ENCODE measurements at regions not wholly inside any gene's neighbourhood (a gene's known extent, or its start where the extent isn't known, plus 50 kb on each side); places are given as distances from the start of the nearest gene placed in this dataset.

GRCh38 chr18:47654988-47655387, 275.5 kb downstream of the SMAD2 start:
- no peak for TF ChIP-seq POLR2A (IDR thresholded peaks at IDR 0.05; ENCODE audit: low read depth, low read length)
- TF ChIP-seq CEBPB (IDR thresholded peaks at IDR 0.05; ENCODE audit: low read depth, low read length): no peak
- TF ChIP-seq CHD1 (IDR thresholded peaks at IDR 0.05; ENCODE audit: low read depth, low read length): no peak
- Histone ChIP-seq H3K9ac (ENCODE audit: low read depth, low read length) (no peak overlapping the region), H3K9me3 (ENCODE audit: control insufficient read depth, insufficient read depth, low read length) (peaks cover 22% of the 10 kb centered on the region; the same call in 1 of the 2 replicates), H4K91ac (ENCODE audit: insufficient read depth, low read depth, low read length) (no peak overlapping the region), H4K20me1 (ENCODE audit: insufficient read depth, low read length) (no peaks in the 10 kb centered on the region), H3K4me1 (ENCODE audit: control insufficient read depth, insufficient read depth, low read length) (no peaks in the 10 kb centered on the region), H3K4me2 (ENCODE audit: low read depth, low read length) (no peak overlapping the region), H3K79me1 (ENCODE audit: low read depth in 1 of 2, low read length in 2 of 2) (no peaks in the 10 kb centered on the region), H2BK120ac (ENCODE audit: low read depth, low read length) (no peak overlapping the region), H3K23ac (ENCODE audit: low read depth, low read length) (no peak overlapping the region), H4K8ac (ENCODE audit: low read depth in 2 of 2, low read length in 2 of 2) (no peak overlapping the region), H3K56ac (ENCODE audit: extremely low read depth, insufficient read depth, low read length) (no peak overlapping the region), H2BK20ac (ENCODE audit: low read depth, low read length) (no peak overlapping the region), H3K4ac (ENCODE audit: low read depth, low read length) (no peak overlapping the region), H3K14ac (replicated peaks; ENCODE audit: low read depth, low read length) (no peak overlapping the region), H2AK5ac (ENCODE audit: low read depth, low read length) (no peak overlapping the region), H3K18ac (ENCODE audit: low read depth, low read length) (no peak overlapping the region), H2AFZ (replicated peaks; ENCODE audit: low read length, poor library complexity) (no peak overlapping the region), H4K5ac (ENCODE audit: low read depth, low read length) (no peak overlapping the region), H2BK15ac (ENCODE audit: low read depth, low read length) (no peak overlapping the region), H3K9me1 (ENCODE audit: insufficient read depth, low read length) (no peaks in the 10 kb centered on the region), H3K27ac (ENCODE audit: insufficient read depth, low read length) (no peak overlapping the region), H3K4me3 (ENCODE audit: insufficient read depth, low read depth, low read length) (no peak overlapping the region), H3K27me3 (ENCODE audit: control insufficient read depth, insufficient read depth, low read length) (no peaks in the 10 kb centered on the region), H2AK9ac (replicated peaks; ENCODE audit: low read depth, low read length, poor library complexity) (no peak overlapping the region), H2BK5ac (ENCODE audit: low read depth, low read length, poor library complexity, severe bottlenecking) (no peak overlapping the region), H3K36me3 (ENCODE audit: control insufficient read depth, insufficient read depth, low read length) (no peaks in the 10 kb centered on the region)
- CTCF ChIA-PET: no interaction called here
- no TSS peak for BruUV-seq (replicated peaks)
- DNase-seq (no peak), ATAC-seq (ENCODE audit: low read depth) (no peak)
- POLR2A ChIA-PET (ENCODE audit: unreplicated experiment): no interaction called here
- in situ Hi-C loops (cut with MboI; ENCODE audit: low sequenced_read_pairs): no loop called here
- intact Hi-C loops (cut with micrococcal nuclease): no loop called here
- dilution Hi-C loops (cut with HindIII; ENCODE audit: low sequenced_read_pairs, unreplicated experiment): no loop called here
